ENCODE measurements at regions not wholly inside any gene's neighbourhood (a gene's known extent, or its start where the extent isn't known, plus 50 kb on each side); places are given as distances from the start of the nearest gene placed in this dataset.

DNA sequence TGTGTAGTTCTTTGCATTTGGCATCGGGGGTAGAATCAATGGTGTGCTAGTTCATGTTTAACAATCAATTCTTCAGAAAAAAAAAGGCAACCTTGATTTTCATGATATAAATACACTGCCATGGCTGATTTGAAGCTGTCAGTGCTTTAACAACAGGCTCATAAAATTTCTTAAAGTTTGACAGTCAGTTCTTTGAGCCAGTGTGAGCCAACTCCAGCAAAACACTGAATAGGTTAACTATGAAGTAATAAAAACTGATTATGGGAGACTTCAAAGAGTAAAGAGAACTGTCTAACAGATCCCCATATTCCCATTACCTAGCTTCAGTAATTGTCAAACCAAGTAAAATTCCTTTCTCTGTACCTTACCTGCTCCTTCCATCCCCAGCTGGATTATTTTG is 241.7 kb upstream of the SUCLG2 start:
- no peak for ATAC-seq
- TF ChIP-seq ESRRG (CRISPR knock-in tag; IDR thresholded peaks at IDR 0.05) (no peak), SNAI2 (CRISPR knock-in tag; IDR thresholded peaks at IDR 0.05) (no peak), GLIS3 (CRISPR knock-in tag; IDR thresholded peaks at IDR 0.05) (no peak), ZFP3 (CRISPR knock-in tag; IDR thresholded peaks at IDR 0.05) (no peak), ZNF565 (CRISPR knock-in tag; conservative IDR thresholded peaks at IDR 0.05; ENCODE audit: low read depth) (no peak), TOX (CRISPR knock-in tag; IDR thresholded peaks at IDR 0.05; ENCODE audit: borderline replicate concordance) (no peak), ZNF8 (CRISPR knock-in tag; IDR thresholded peaks at IDR 0.05) (no peak), ZNF70 (CRISPR knock-in tag; IDR thresholded peaks at IDR 0.05) (no peak), ISL1 (CRISPR knock-in tag; IDR thresholded peaks at IDR 0.05) (no peak), PPARA (CRISPR knock-in tag; IDR thresholded peaks at IDR 0.05; ENCODE audit: borderline replicate concordance) (no peak), TCF4 (CRISPR knock-in tag; IDR thresholded peaks at IDR 0.05; ENCODE audit: borderline replicate concordance) (no peak), BACH2 (CRISPR knock-in tag; IDR thresholded peaks at IDR 0.05; ENCODE audit: borderline replicate concordance) (no peak), ARNTL (CRISPR knock-in tag; IDR thresholded peaks at IDR 0.05; ENCODE audit: borderline replicate concordance, low read depth) (no peak), CSDC2 (CRISPR knock-in tag; IDR thresholded peaks at IDR 0.05) (no peak), ZFP30 (CRISPR knock-in tag; IDR thresholded peaks at IDR 0.05) (no peak)
- TF ChIP-seq, protein P1, sequence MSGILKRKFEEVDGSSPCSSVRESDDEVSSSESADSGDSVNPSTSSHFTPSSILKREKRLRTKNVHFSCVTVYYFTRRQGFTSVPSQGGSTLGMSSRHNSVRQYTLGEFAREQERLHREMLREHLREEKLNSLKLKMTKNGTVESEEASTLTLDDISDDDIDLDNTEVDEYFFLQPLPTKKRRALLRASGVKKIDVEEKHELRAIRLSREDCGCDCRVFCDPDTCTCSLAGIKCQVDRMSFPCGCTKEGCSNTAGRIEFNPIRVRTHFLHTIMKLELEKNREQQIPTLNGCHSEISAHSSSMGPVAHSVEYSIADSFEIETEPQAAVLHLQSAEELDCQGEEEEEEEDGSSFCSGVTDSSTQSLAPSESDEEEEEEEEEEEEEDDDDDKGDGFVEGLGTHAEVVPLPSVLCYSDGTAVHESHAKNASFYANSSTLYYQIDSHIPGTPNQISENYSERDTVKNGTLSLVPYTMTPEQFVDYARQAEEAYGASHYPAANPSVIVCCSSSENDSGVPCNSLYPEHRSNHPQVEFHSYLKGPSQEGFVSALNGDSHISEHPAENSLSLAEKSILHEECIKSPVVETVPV (CRISPR knock-in tag; IDR thresholded peaks at IDR 0.05), result no peak
- TF ChIP-seq, protein P2, sequence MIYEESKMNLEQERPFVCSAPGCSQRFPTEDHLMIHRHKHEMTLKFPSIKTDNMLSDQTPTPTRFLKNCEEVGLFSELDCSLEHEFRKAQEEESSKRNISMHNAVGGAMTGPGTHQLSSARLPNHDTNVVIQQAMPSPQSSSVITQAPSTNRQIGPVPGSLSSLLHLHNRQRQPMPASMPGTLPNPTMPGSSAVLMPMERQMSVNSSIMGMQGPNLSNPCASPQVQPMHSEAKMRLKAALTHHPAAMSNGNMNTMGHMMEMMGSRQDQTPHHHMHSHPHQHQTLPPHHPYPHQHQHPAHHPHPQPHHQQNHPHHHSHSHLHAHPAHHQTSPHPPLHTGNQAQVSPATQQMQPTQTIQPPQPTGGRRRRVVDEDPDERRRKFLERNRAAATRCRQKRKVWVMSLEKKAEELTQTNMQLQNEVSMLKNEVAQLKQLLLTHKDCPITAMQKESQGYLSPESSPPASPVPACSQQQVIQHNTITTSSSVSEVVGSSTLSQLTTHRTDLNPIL (CRISPR knock-in tag; IDR thresholded peaks at IDR 0.05; ENCODE audit: low read depth), result no peak

DNA sequence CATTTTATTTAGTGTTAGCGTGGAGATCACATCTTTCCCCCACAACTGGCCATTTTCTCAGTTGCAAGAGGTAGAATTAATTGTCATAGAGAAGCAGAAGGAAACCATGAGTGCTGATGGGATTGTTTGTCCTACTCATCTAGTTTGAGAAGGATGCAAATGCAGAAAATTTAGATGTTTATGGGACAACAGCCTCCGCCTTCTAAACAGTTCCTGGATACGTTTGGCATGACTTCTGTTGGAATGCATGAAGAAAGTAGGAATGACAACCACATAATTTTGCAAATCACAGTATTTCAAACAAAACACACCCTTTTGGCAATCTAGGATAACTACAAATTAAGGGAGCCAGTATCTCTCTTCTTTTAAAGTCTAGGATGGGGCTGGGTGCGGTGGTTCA is 240.1 kb upstream of the SUCLG2 start:
- no peak for TF ChIP-seq SNAI2 (CRISPR knock-in tag; IDR thresholded peaks at IDR 0.05)
- TF ChIP-seq ESRRG (CRISPR knock-in tag; IDR thresholded peaks at IDR 0.05), result no peak
- TF ChIP-seq CSDC2 (CRISPR knock-in tag; IDR thresholded peaks at IDR 0.05), result no peak
- no peak for TF ChIP-seq RARB (CRISPR knock-in tag; IDR thresholded peaks at IDR 0.05)
- TF ChIP-seq, protein P2 (CRISPR knock-in tag; IDR thresholded peaks at IDR 0.05; ENCODE audit: low read depth), result no peak
- no peak for TF ChIP-seq BACH2 (CRISPR knock-in tag; IDR thresholded peaks at IDR 0.05; ENCODE audit: borderline replicate concordance)
- TF ChIP-seq GLIS3 (CRISPR knock-in tag; IDR thresholded peaks at IDR 0.05), result no peak
- TF ChIP-seq OSR1 (CRISPR knock-in tag; IDR thresholded peaks at IDR 0.05), result no peak
- TF ChIP-seq ZC3H10 (CRISPR knock-in tag; IDR thresholded peaks at IDR 0.05), result no peak
- TF ChIP-seq, protein P3, sequence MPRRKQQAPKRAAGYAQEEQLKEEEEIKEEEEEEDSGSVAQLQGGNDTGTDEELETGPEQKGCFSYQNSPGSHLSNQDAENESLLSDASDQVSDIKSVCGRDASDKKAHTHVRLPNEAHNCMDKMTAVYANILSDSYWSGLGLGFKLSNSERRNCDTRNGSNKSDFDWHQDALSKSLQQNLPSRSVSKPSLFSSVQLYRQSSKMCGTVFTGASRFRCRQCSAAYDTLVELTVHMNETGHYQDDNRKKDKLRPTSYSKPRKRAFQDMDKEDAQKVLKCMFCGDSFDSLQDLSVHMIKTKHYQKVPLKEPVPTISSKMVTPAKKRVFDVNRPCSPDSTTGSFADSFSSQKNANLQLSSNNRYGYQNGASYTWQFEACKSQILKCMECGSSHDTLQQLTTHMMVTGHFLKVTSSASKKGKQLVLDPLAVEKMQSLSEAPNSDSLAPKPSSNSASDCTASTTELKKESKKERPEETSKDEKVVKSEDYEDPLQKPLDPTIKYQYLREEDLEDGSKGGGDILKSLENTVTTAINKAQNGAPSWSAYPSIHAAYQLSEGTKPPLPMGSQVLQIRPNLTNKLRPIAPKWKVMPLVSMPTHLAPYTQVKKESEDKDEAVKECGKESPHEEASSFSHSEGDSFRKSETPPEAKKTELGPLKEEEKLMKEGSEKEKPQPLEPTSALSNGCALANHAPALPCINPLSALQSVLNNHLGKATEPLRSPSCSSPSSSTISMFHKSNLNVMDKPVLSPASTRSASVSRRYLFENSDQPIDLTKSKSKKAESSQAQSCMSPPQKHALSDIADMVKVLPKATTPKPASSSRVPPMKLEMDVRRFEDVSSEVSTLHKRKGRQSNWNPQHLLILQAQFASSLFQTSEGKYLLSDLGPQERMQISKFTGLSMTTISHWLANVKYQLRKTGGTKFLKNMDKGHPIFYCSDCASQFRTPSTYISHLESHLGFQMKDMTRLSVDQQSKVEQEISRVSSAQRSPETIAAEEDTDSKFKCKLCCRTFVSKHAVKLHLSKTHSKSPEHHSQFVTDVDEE (CRISPR knock-in tag; IDR thresholded peaks at IDR 0.05), result no peak
- no peak for TF ChIP-seq ISL1 (CRISPR knock-in tag; IDR thresholded peaks at IDR 0.05)
- TF ChIP-seq ZFP3 (CRISPR knock-in tag; IDR thresholded peaks at IDR 0.05), result no peak
- TF ChIP-seq ZNF8 (CRISPR knock-in tag; IDR thresholded peaks at IDR 0.05), result no peak
- no peak for TF ChIP-seq ZNF565 (CRISPR knock-in tag; conservative IDR thresholded peaks at IDR 0.05; ENCODE audit: low read depth)
- TF ChIP-seq, protein P4, sequence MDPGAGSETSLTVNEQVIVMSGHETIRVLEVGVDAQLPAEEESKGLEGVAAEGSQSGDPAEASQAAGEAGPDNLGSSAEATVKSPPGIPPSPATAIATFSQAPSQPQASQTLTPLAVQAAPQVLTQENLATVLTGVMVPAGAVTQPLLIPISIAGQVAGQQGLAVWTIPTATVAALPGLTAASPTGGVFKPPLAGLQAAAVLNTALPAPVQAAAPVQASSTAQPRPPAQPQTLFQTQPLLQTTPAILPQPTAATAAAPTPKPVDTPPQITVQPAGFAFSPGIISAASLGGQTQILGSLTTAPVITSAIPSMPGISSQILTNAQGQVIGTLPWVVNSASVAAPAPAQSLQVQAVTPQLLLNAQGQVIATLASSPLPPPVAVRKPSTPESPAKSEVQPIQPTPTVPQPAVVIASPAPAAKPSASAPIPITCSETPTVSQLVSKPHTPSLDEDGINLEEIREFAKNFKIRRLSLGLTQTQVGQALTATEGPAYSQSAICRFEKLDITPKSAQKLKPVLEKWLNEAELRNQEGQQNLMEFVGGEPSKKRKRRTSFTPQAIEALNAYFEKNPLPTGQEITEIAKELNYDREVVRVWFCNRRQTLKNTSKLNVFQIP (CRISPR knock-in tag; IDR thresholded peaks at IDR 0.05; ENCODE audit: borderline replicate concordance, low read depth), result no peak
- TF ChIP-seq, protein P5, sequence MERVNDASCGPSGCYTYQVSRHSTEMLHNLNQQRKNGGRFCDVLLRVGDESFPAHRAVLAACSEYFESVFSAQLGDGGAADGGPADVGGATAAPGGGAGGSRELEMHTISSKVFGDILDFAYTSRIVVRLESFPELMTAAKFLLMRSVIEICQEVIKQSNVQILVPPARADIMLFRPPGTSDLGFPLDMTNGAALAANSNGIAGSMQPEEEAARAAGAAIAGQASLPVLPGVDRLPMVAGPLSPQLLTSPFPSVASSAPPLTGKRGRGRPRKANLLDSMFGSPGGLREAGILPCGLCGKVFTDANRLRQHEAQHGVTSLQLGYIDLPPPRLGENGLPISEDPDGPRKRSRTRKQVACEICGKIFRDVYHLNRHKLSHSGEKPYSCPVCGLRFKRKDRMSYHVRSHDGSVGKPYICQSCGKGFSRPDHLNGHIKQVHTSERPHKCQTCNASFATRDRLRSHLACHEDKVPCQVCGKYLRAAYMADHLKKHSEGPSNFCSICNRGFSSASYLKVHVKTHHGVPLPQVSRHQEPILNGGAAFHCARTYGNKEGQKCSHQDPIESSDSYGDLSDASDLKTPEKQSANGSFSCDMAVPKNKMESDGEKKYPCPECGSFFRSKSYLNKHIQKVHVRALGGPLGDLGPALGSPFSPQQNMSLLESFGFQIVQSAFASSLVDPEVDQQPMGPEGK (CRISPR knock-in tag; IDR thresholded peaks at IDR 0.05; ENCODE audit: borderline replicate concordance), result no peak
- no peak for TF ChIP-seq TOX (CRISPR knock-in tag; IDR thresholded peaks at IDR 0.05; ENCODE audit: borderline replicate concordance)
- no peak for TF ChIP-seq ZFP30 (CRISPR knock-in tag; IDR thresholded peaks at IDR 0.05)
- no peak for TF ChIP-seq PPARA (CRISPR knock-in tag; IDR thresholded peaks at IDR 0.05; ENCODE audit: borderline replicate concordance)
- TF ChIP-seq TCF4 (CRISPR knock-in tag; IDR thresholded peaks at IDR 0.05; ENCODE audit: borderline replicate concordance), result no peak
- no peak for ATAC-seq

Data from SK-N-SH treated with all-trans-retinoic acid at 6 μM for 48 hours (cell line).